ENCODE measurements at regions not wholly inside any gene's neighbourhood (a gene's known extent, or its start where the extent isn't known, plus 50 kb on each side); places are given as distances from the start of the nearest gene placed in this dataset.
"Not testable (repeated sequence)": the region's sequence is repeated elsewhere in the genome, so short reads cannot be mapped to it uniquely, and the experiment has no call there.

DNA sequence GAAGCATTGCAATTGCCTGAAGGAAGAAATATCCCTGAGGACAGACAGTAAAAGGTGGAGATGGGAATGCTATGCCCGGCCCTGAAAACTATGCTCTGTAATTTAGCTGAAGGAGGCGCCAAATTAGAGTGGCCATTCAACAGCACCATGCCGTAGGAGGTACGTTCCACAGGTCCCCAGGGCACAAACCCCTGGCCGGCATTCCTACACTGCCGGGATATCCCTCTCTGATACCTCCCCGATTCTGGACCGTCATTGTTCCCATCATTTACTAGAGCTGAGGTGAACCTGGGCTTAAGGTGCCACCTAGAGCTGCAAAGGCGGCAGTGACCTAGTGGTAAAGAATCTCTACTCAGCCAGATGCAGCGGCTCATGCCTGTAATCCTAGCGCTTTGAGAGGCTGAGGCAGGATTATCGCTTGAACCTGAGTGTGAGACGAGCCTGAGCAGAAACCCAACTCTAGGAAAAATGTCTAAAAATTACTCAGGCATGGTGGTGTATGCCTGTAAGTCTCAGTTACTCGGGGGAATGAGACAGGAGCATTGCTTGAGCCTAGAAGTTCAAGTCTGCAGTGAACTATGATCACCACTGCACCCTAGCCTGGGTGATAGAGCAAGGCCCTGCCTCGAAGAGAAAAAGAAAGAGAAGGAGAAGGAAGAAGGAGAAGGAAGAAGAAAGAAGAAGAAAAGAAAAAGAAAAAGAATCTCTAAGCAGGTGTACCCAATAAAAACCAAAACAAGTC is 53.0 kb upstream of the TNKS2 start:
- Histone ChIP-seq H3K27ac (ENCODE audit: insufficient read depth in 1 of 2, low read depth in 1 of 2, low read length in 2 of 2, poor library complexity in 1 of 2, severe bottlenecking in 2 of 2) (no peak overlapping the region), H3K4me3 (ENCODE audit: control insufficient read depth in 1 of 7, extremely low read depth in 1 of 7, insufficient read depth in 4 of 7, low read depth in 2 of 7, low read length in 6 of 7) (no peak overlapping the region), H3K9me3 (ENCODE audit: control extremely low read depth in 1 of 5, control insufficient read depth in 4 of 5, insufficient read depth in 2 of 5, low read depth in 1 of 5, low read length in 4 of 5) (peaks cover 0 to 2% (median 0%) of the 10 kb centered on the region in 5 experiments), H3K4me1 (ENCODE audit: control extremely low read depth in 1 of 4, control insufficient read depth in 4 of 4, insufficient read depth in 4 of 4, low read length in 3 of 4) (no peaks in the 10 kb centered on the region), H3K27me3 (replicated peaks in 2 of 5; ENCODE audit: control insufficient read depth in 4 of 5, insufficient read depth in 5 of 5, low read length in 4 of 5) (peaks cover 2 to 9% (median 4%) of the 10 kb centered on the region in 5 experiments), H3K36me3 (ENCODE audit: control insufficient read depth in 4 of 4, insufficient read depth in 4 of 4, low read length in 3 of 4) (no peaks in the 10 kb centered on the region)
- ChIA-PET CTCF (no interaction called here), POLR2A (interaction anchor here (0.7 kb wide), 1 partner anchor 765 kb away, joined by 3 read pairs; no protein-coding TSS in a partner anchor)
- DNase-seq = no peak
- WGBS (ENCODE audit: insufficient coverage) = 67% methylated on average over 14 of the region's 15 CpGs

DNA sequence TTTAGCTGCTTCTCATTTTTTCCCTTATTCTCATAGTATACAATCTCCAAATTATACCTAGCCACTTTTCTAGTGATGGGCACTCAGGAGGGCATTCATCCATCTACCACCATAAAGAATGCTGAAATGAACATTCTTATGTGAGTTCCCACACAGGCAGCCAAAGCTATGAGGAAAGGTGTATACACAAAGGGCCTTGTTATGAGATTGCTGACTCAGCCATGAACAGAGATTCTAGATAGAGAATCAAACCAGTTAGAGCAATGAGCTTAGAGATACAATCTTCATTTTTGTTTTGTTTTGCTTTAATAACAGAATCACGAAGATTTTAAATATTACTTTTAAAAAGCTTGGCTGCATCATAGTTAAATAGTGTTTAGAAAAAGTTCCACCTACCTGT is 54.8 kb upstream of the TNKS2 start:
- CTCF ChIA-PET = interaction anchor here (0.6 kb wide), 1 partner anchor 166 kb away, joined by 4 read pairs; no protein-coding TSS in a partner anchor
- H3K36me3 ChIP-seq (ENCODE audit: control insufficient read depth in 4 of 4, insufficient read depth in 4 of 4, low read length in 3 of 4) = no peaks in the 10 kb centered on the region
- peaks cover 0 to 2% (median 0%) of the 10 kb centered on the region in 5 experiments for H3K9me3 ChIP-seq (ENCODE audit: control extremely low read depth in 1 of 5, control insufficient read depth in 4 of 5, insufficient read depth in 2 of 5, low read depth in 1 of 5, low read length in 4 of 5)
- H3K27ac ChIP-seq (ENCODE audit: insufficient read depth in 1 of 2, low read depth in 1 of 2, low read length in 2 of 2, poor library complexity in 1 of 2, severe bottlenecking in 2 of 2) = no peak overlapping the region
- WGBS (ENCODE audit: insufficient coverage) = no CpG with 5 or more reads among the region's 1 CpG
- DNase-seq = no peak
- H3K27me3 ChIP-seq (replicated peaks in 2 of 5; ENCODE audit: control insufficient read depth in 4 of 5, insufficient read depth in 5 of 5, low read length in 4 of 5) = peaks cover 3 to 16% (median 4%) of the 10 kb centered on the region in 5 experiments
- no peak overlapping the region for H3K4me3 ChIP-seq (ENCODE audit: control insufficient read depth in 1 of 7, extremely low read depth in 1 of 7, insufficient read depth in 4 of 7, low read depth in 2 of 7, low read length in 6 of 7)
- POLR2A ChIA-PET = no interaction called here
- no peaks in the 10 kb centered on the region for H3K4me1 ChIP-seq (ENCODE audit: control extremely low read depth in 1 of 4, control insufficient read depth in 4 of 4, insufficient read depth in 4 of 4, low read length in 3 of 4)

- no peak for DNase-seq
- CTCF ChIA-PET = interaction anchor here (0.9 to 1.5 kb wide), 2 partner anchors 17 to 85 kb away, joined by 3 to 4 read pairs; no protein-coding TSS in a partner anchor
- no peaks in the 10 kb centered on the region for H3K4me1 ChIP-seq (ENCODE audit: control extremely low read depth in 1 of 4, control insufficient read depth in 4 of 4, insufficient read depth in 4 of 4, low read length in 3 of 4)
- no peak overlapping the region for H3K4me3 ChIP-seq (ENCODE audit: control insufficient read depth in 1 of 7, extremely low read depth in 1 of 7, insufficient read depth in 4 of 7, low read depth in 2 of 7, low read length in 6 of 7)
- WGBS (ENCODE audit: insufficient coverage) = no CpG with 5 or more reads among the region's 1 CpG
- peaks cover 0 to 2% (median 0%) of the 10 kb centered on the region in 5 experiments for H3K9me3 ChIP-seq (ENCODE audit: control extremely low read depth in 1 of 5, control insufficient read depth in 4 of 5, insufficient read depth in 2 of 5, low read depth in 1 of 5, low read length in 4 of 5)
- peaks cover 3 to 24% (median 9%) of the 10 kb centered on the region in 5 experiments for H3K27me3 ChIP-seq (replicated peaks in 2 of 5; ENCODE audit: control insufficient read depth in 4 of 5, insufficient read depth in 5 of 5, low read length in 4 of 5)
- no peak overlapping the region for H3K27ac ChIP-seq (ENCODE audit: insufficient read depth in 1 of 2, low read depth in 1 of 2, low read length in 2 of 2, poor library complexity in 1 of 2, severe bottlenecking in 2 of 2)
- no peaks in the 10 kb centered on the region for H3K36me3 ChIP-seq (ENCODE audit: control insufficient read depth in 4 of 4, insufficient read depth in 4 of 4, low read length in 3 of 4)
- POLR2A ChIA-PET = no interaction called here
These were observed 56.0 kb upstream of the TNKS2 start for GRCh38 chr10:91742229-91742628.

DNA sequence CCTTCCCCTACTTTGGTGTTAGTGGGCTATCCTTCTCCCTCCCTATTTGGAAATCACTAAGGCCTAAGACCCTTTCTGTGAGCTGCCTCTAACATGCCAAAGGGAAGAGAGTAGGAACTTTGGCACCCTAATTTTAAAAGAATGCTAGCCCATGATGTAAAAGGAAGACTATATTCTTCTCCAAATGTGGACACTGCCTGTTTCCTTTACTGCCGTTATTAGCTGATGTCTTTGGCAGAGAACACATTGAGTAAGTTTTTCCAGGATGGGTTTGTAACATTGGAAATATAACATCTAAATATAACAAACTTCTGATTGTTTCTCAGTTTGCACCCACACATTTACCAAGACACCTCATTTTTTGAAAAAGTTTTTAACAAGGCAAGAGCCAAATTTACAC is 56.9 kb upstream of the TNKS2 start:
- H3K36me3 ChIP-seq (ENCODE audit: control insufficient read depth in 4 of 4, insufficient read depth in 4 of 4, low read length in 3 of 4) = no peaks in the 10 kb centered on the region
- H3K4me3 ChIP-seq (ENCODE audit: control insufficient read depth in 1 of 7, extremely low read depth in 1 of 7, insufficient read depth in 4 of 7, low read depth in 2 of 7, low read length in 6 of 7) = no peak overlapping the region
- H3K4me1 ChIP-seq (ENCODE audit: control extremely low read depth in 1 of 4, control insufficient read depth in 4 of 4, insufficient read depth in 4 of 4, low read length in 3 of 4) = no peaks in the 10 kb centered on the region
- ChIA-PET CTCF (no interaction called here), POLR2A (no interaction called here)
- peaks cover 0 to 2% (median 0%) of the 10 kb centered on the region in 5 experiments for H3K9me3 ChIP-seq (ENCODE audit: control extremely low read depth in 1 of 5, control insufficient read depth in 4 of 5, insufficient read depth in 2 of 5, low read depth in 1 of 5, low read length in 4 of 5)
- WGBS (ENCODE audit: insufficient coverage) = no CpG with 5 or more reads among the region's 1 CpG
- no peak overlapping the region for H3K27ac ChIP-seq (ENCODE audit: insufficient read depth in 1 of 2, low read depth in 1 of 2, low read length in 2 of 2, poor library complexity in 1 of 2, severe bottlenecking in 2 of 2)
- H3K27me3 ChIP-seq (replicated peaks in 2 of 5; ENCODE audit: control insufficient read depth in 4 of 5, insufficient read depth in 5 of 5, low read length in 4 of 5) = peaks cover 3 to 27% (median 9%) of the 10 kb centered on the region in 5 experiments
- no peak for DNase-seq

DNA sequence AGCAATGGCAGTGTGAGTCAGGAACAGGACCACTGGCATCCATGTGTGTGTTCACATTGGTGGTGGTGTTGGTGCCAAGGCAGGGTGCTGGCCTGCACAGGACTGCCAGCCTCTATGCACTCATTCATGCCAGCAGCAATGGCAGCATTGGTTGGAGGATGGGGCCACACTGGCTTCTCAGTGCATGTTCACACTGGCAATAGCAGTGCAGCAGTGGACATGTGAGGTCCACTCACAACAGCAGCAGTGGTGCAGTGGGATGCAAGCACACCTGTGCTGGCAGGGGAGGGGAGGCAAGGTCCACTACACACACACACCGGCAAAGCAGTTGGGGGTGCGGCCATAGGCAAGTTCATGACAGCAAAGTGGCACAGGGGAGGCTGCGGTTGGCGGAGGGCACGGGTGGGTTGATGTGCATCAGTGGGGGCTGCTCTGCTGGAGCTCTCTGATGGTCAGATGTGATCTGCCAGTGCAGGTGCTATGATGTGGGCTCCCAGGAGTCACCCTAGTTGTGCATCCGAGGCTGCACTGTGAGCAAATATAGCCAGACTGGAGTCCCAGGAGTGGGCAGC is 57.8 kb upstream of the TNKS2 start:
- ChIA-PET POLR2A (no interaction called here), CTCF (no interaction called here)
- no peak overlapping the region for H3K4me3 ChIP-seq (ENCODE audit: control insufficient read depth in 1 of 7, extremely low read depth in 1 of 7, insufficient read depth in 4 of 7, low read depth in 2 of 7, low read length in 6 of 7)
- H3K9me3 ChIP-seq (ENCODE audit: control extremely low read depth in 1 of 5, control insufficient read depth in 4 of 5, insufficient read depth in 2 of 5, low read depth in 1 of 5, low read length in 4 of 5) = no peaks in the 10 kb centered on the region
- no peaks in the 10 kb centered on the region for H3K4me1 ChIP-seq (ENCODE audit: control extremely low read depth in 1 of 4, control insufficient read depth in 4 of 4, insufficient read depth in 4 of 4, low read length in 3 of 4)
- peaks cover 2 to 25% (median 9%) of the 10 kb centered on the region in 5 experiments for H3K27me3 ChIP-seq (replicated peaks in 2 of 5; ENCODE audit: control insufficient read depth in 4 of 5, insufficient read depth in 5 of 5, low read length in 4 of 5)
- no peak for DNase-seq
- no peaks in the 10 kb centered on the region for H3K36me3 ChIP-seq (ENCODE audit: control insufficient read depth in 4 of 4, insufficient read depth in 4 of 4, low read length in 3 of 4)
- no peak overlapping the region for H3K27ac ChIP-seq (ENCODE audit: insufficient read depth in 1 of 2, low read depth in 1 of 2, low read length in 2 of 2, poor library complexity in 1 of 2, severe bottlenecking in 2 of 2)
- WGBS (ENCODE audit: insufficient coverage) = 99% methylated on average over 6 of the region's 6 CpGs

DNA sequence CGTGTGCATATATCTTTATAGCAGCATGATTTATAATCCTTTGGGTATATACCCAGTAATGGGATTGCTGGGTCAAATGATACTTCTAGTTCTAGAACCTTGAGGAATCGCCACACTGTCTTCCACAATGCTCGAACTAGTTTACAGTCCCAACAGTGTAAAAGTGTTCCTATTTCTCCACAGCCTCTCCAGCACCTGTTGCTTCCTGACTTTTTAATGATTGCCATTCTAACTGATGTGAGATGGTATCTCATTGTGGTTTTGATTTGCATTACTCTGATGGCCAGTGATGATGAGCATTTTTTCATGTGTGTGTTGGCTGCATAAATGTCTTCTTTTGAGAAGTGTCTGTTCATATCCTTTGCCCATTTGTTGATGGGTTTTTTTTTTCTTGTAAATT is 66.0 kb upstream of the TNKS2 start:
- 100% methylated on average over 1 of the region's 3 CpGs for WGBS (ENCODE audit: insufficient coverage)
- H3K4me3 ChIP-seq (ENCODE audit: control insufficient read depth in 1 of 7, extremely low read depth in 1 of 7, insufficient read depth in 4 of 7, low read depth in 2 of 7, low read length in 6 of 7); POLR2A ChIA-PET; H3K4me1 ChIP-seq (ENCODE audit: control extremely low read depth in 1 of 4, control insufficient read depth in 4 of 4, insufficient read depth in 4 of 4, low read length in 3 of 4); H3K36me3 ChIP-seq (ENCODE audit: control insufficient read depth in 4 of 4, insufficient read depth in 4 of 4, low read length in 3 of 4); DNase-seq; H3K9me3 ChIP-seq (ENCODE audit: control extremely low read depth in 1 of 5, control insufficient read depth in 4 of 5, insufficient read depth in 2 of 5, low read depth in 1 of 5, low read length in 4 of 5); H3K27me3 ChIP-seq (replicated peaks in 2 of 5; ENCODE audit: control insufficient read depth in 4 of 5, insufficient read depth in 5 of 5, low read length in 4 of 5); H3K27ac ChIP-seq (ENCODE audit: insufficient read depth in 1 of 2, low read depth in 1 of 2, low read length in 2 of 2, poor library complexity in 1 of 2, severe bottlenecking in 2 of 2); CTCF ChIA-PET: not testable (repeated sequence)

GRCh38 chr10:91729339-91729738 is 68.9 kb upstream of the TNKS2 start:
- H3K4me1 ChIP-seq (ENCODE audit: control extremely low read depth in 1 of 4, control insufficient read depth in 4 of 4, insufficient read depth in 4 of 4, low read length in 3 of 4); H3K27me3 ChIP-seq (replicated peaks in 2 of 5; ENCODE audit: control insufficient read depth in 4 of 5, insufficient read depth in 5 of 5, low read length in 4 of 5); CTCF ChIA-PET; H3K27ac ChIP-seq (ENCODE audit: insufficient read depth in 1 of 2, low read depth in 1 of 2, low read length in 2 of 2, poor library complexity in 1 of 2, severe bottlenecking in 2 of 2); POLR2A ChIA-PET; H3K9me3 ChIP-seq (ENCODE audit: control extremely low read depth in 1 of 5, control insufficient read depth in 4 of 5, insufficient read depth in 2 of 5, low read depth in 1 of 5, low read length in 4 of 5); DNase-seq; H3K36me3 ChIP-seq (ENCODE audit: control insufficient read depth in 4 of 4, insufficient read depth in 4 of 4, low read length in 3 of 4); H3K4me3 ChIP-seq (ENCODE audit: control insufficient read depth in 1 of 7, extremely low read depth in 1 of 7, insufficient read depth in 4 of 7, low read depth in 2 of 7, low read length in 6 of 7): not testable (repeated sequence)

Measured in common myeloid progenitor, CD34-positive (primary cell).